OCI-LY1 (cell line): ENCODE measurements at regions not wholly inside any gene's neighbourhood (a gene's known extent, or its start where the extent isn't known, plus 50 kb on each side); places are given as distances from the start of the nearest gene placed in this dataset.

Source experiments
- EZH2 ChIP-seq: fragments of 200-600 bp; sonication (generic), shearing (Covaris generic); IDR thresholded peaks from 2 replicates; pipeline ENCODE4 v1.8.0; 2017; ENCODE audit warnings: borderline replicate concordance, mixed run types, mild to moderate bottlenecking, antibody characterized with exemption, low read length, moderate library complexity, mixed read lengths
- TF ChIP-seq, protein P1 (sequence below): fragments of 200-600 bp; sonication (generic), shearing (Covaris generic); IDR thresholded peaks from 2 replicates; pipeline ENCODE4 v1.5.1; 2017; ENCODE audit warnings: mild to moderate bottlenecking, antibody characterized with exemption, low read length, moderate library complexity, mixed read lengths

DNA sequence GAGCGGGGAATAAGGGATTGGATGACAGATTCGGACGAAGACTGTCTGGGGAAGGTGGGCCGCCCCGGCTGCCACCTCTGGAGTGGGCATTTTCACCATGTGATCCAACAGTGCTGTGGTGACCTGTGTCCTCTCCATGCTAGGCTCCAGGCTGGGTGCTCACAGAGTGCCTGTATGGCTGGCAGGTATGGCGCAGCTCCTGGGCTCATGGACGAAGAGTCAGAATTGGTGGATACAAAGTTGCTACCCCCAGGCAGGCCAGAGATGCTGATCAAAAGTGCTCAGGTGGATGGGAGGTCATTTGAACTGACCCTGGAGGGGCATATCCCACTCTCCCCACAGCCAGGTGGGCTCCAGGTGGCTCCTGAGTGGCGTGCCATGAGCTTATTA, 111.3 kb upstream of the UQCRFS1 start:
- TF ChIP-seq, protein P1, sequence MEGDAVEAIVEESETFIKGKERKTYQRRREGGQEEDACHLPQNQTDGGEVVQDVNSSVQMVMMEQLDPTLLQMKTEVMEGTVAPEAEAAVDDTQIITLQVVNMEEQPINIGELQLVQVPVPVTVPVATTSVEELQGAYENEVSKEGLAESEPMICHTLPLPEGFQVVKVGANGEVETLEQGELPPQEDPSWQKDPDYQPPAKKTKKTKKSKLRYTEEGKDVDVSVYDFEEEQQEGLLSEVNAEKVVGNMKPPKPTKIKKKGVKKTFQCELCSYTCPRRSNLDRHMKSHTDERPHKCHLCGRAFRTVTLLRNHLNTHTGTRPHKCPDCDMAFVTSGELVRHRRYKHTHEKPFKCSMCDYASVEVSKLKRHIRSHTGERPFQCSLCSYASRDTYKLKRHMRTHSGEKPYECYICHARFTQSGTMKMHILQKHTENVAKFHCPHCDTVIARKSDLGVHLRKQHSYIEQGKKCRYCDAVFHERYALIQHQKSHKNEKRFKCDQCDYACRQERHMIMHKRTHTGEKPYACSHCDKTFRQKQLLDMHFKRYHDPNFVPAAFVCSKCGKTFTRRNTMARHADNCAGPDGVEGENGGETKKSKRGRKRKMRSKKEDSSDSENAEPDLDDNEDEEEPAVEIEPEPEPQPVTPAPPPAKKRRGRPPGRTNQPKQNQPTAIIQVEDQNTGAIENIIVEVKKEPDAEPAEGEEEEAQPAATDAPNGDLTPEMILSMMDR: no peak
- no peak for TF ChIP-seq EZH2
